Left ventricle myocardium inferior (tissue), 1 donor: ENCODE measurements at regions not wholly inside any gene's neighbourhood (a gene's known extent, or its start where the extent isn't known, plus 50 kb on each side); places are given as distances from the start of the nearest gene placed in this dataset.

Experiments
- DNase-seq: peaks from one replicate; pipeline ENCODE4 v3.0.0-alpha.2; 2020
- H3K27ac ChIP-seq: fragments of 200-600 bp; replicated peaks from 2 replicates; pipeline ENCODE4 v1.8.0; 2021
- H3K27me3 ChIP-seq: fragments of 200-600 bp; 2 replicates; pipeline ENCODE4 v1.8.0; 2021; ENCODE audit warnings: low read depth
- H3K36me3 ChIP-seq: fragments of 200-600 bp; 2 replicates; pipeline ENCODE4 v1.8.0; 2021
- H3K4me1 ChIP-seq: fragments of 200-600 bp; 2 replicates; pipeline ENCODE4 v1.8.0; 2021
- H3K4me3 ChIP-seq: fragments of 200-600 bp; 2 replicates; pipeline ENCODE4 v1.8.0; 2021; ENCODE audit warnings: mild to moderate bottlenecking, moderate library complexity
- H3K9me3 ChIP-seq: fragments of 200-600 bp; replicated peaks from 2 replicates; pipeline ENCODE4 v1.8.0; 2021
- intact Hi-C: fragments of 100-400 bp; cut with micrococcal nuclease; formaldehyde crosslinking; loops from one replicate; pipeline ENCODE4 v1.11.0; 2022
- TF ChIP-seq, protein P1 (sequence below): fragments of 200-600 bp; IDR thresholded peaks from 2 replicates; pipeline ENCODE4 v1.8.0; 2021; ENCODE audit warnings: antibody characterized with exemption, mild to moderate bottlenecking, borderline replicate concordance
- donor health status: DM: no; HTN: yes; CAD: no; lungs with severe emphysema.

DNA sequence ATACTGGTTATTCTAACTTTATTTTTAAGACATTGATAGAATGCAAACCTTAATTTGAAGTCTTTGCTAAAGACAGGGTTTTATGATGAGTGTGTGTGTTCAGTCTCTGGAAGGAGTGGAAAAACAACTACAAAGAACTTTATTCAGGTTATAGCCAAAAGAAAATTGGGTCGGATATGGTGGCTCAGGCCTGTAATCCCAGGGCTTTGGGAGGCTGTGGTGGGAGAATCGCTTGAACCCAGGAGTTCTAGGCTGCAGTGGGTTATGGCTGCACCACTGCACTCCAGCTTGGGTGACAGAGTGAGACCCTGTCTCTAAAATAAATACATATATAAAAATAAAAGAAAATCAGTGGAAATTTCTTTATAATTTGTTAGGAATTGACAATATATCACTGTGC, 581.5 kb upstream of the CA10 start:
- H3K36me3 ChIP-seq: no peaks in the 10 kb centered on the region
- no peak for DNase-seq
- no peaks in the 10 kb centered on the region for H3K9me3 ChIP-seq
- H3K27ac ChIP-seq: peak overlapping the region; percentile 65
- H3K27me3 ChIP-seq: no peaks in the 10 kb centered on the region
- TF ChIP-seq, protein P1, sequence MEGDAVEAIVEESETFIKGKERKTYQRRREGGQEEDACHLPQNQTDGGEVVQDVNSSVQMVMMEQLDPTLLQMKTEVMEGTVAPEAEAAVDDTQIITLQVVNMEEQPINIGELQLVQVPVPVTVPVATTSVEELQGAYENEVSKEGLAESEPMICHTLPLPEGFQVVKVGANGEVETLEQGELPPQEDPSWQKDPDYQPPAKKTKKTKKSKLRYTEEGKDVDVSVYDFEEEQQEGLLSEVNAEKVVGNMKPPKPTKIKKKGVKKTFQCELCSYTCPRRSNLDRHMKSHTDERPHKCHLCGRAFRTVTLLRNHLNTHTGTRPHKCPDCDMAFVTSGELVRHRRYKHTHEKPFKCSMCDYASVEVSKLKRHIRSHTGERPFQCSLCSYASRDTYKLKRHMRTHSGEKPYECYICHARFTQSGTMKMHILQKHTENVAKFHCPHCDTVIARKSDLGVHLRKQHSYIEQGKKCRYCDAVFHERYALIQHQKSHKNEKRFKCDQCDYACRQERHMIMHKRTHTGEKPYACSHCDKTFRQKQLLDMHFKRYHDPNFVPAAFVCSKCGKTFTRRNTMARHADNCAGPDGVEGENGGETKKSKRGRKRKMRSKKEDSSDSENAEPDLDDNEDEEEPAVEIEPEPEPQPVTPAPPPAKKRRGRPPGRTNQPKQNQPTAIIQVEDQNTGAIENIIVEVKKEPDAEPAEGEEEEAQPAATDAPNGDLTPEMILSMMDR: no peak
- intact Hi-C loops: no loop called here
- H3K4me1 ChIP-seq: no peaks in the 10 kb centered on the region
- H3K4me3 ChIP-seq: peak overlapping the region; percentile 42

DNA sequence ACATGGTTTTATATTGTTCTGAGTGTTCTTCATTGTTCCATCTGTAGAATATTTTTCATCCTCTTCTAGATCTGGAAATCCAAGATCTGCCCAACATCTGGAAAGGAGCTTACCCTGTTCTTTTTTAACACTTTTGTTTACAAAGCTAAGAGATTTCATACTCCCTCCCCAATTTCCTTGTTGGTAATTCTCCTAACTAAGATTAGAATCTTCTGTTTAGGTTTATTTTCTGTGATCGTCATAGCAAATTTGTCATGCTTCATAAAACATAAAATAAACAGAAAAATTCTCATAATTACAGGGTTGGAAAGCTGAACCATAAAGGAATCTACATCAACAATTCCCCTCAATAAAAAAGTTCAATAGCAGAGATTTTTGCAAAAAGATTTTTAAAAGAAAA, 580.3 kb upstream of the CA10 start:
- Histone ChIP-seq H3K9me3 (no peaks in the 10 kb centered on the region), H3K4me1 (no peaks in the 10 kb centered on the region), H3K27ac (peak overlapping the region; percentile 65), H3K27me3 (no peaks in the 10 kb centered on the region), H3K4me3 (peak overlapping the region; percentile 42), H3K36me3 (no peaks in the 10 kb centered on the region)
- intact Hi-C loops: no loop called here
- DNase-seq: no peak
- TF ChIP-seq, protein P1: no peak

DNA sequence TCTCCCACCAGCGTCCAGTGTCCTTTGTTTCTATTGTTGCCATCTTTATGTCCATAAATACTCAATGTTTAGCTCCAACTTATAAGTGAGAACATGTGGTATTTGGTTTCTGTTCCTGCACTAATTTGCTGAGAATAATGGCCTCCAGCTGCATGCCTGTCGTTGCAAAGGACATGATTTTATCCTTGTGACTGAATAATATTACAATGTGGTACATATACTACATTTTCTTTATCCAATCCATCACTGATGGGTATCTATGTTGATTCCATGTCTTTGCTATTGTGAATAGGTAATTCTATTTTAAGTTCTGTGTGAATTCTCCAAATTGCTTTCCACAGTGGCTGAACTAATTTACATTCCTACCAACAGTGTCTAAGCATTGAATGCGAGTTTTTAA, 578.6 kb upstream of the CA10 start:
- no peaks in the 10 kb centered on the region for H3K4me1 ChIP-seq
- no peaks in the 10 kb centered on the region for H3K9me3 ChIP-seq
- no peak overlapping the region for H3K27ac ChIP-seq
- H3K27me3 ChIP-seq: no peaks in the 10 kb centered on the region
- no peaks in the 10 kb centered on the region for H3K36me3 ChIP-seq
- H3K4me3 ChIP-seq: no peak overlapping the region
- DNase-seq: no peak
- intact Hi-C loops: no loop called here
- TF ChIP-seq, protein P1: no peak

DNA sequence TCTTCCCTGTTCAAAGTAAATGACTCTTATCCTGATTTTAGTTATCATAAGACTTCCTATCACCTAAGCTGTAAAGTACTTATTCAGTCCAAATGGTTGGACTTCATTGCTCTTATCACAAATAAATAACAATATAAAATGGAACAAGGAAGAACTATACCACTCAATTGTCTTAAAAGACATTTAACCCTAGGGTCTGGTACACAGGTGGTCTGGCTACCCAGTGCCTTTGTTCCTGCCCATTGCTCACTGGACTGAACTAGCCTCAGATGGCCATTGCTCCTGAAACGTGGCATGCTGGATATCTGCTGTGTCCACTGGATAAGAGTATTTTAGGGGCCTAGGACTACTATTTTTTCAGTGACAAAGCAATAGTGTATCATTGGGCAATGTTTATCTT, 574.3 kb upstream of the CA10 start:
- Histone ChIP-seq H3K27me3 (no peaks in the 10 kb centered on the region), H3K4me3 (no peak overlapping the region), H3K9me3 (no peaks in the 10 kb centered on the region), H3K27ac (no peak overlapping the region), H3K4me1 (no peaks in the 10 kb centered on the region), H3K36me3 (no peaks in the 10 kb centered on the region)
- intact Hi-C loops: no loop called here
- DNase-seq: no peak
- TF ChIP-seq, protein P1: no peak

DNA sequence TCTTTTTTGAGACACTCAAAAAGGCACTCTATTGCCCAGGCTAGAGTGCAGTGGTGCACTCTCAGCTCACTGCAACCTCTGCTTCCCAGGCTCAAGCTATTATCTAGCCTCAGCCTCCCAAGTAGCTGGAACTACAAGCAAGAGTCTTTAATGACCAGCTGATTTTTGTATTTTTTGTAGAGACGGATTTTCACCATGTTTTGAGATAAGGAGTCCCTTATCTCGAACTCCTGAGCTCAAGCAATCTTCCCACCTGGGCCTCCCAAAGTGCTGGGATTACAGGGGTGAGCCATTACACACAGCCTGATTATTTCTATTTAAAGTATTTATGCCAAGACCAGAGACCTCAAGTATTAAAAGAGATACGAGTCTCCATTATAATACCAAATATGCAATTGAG, 566.1 kb upstream of the CA10 start:
- Histone ChIP-seq H3K27me3 (no peaks in the 10 kb centered on the region), H3K27ac (no peak overlapping the region), H3K4me1 (no peaks in the 10 kb centered on the region), H3K36me3 (no peaks in the 10 kb centered on the region), H3K4me3 (no peak overlapping the region), H3K9me3 (no peaks in the 10 kb centered on the region)
- TF ChIP-seq, protein P1: no peak
- intact Hi-C loops: no loop called here
- DNase-seq: no peak

DNA sequence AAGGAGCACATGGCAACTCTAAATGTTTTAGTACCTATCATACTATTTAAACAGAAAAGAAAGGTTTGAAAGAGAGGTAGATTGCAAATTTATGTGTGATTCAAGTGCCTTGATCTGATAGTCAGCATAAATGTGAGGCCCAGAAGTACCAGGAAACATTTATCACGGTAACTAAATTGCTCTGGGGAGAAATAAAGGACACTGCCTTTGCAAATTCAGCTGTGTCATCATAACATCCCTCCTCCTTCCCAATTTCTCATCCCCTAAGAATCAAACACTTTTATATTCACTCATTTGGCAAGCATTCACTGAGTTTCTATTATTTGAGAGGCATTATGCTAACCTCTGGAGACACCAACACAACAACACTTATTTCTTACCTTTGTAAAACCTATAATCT, 563.4 kb upstream of the CA10 start:
- H3K4me3 ChIP-seq: no peak overlapping the region
- H3K27me3 ChIP-seq: no peaks in the 10 kb centered on the region
- H3K9me3 ChIP-seq: no peaks in the 10 kb centered on the region
- TF ChIP-seq, protein P1: no peak
- H3K36me3 ChIP-seq: no peaks in the 10 kb centered on the region
- no peaks in the 10 kb centered on the region for H3K4me1 ChIP-seq
- no peak for DNase-seq
- intact Hi-C loops: no loop called here
- H3K27ac ChIP-seq: no peak overlapping the region
